ENCODE measurements at regions not wholly inside any gene's neighbourhood (a gene's known extent, or its start where the extent isn't known, plus 50 kb on each side); places are given as distances from the start of the nearest gene placed in this dataset.

GRCh38 chr7:84633-85020, 107.7 kb upstream of the FAM20C start:
- H3K4me3 ChIP-seq (ENCODE audit: low read depth, low read length), result no peak overlapping the region
- TF ChIP-seq CTCF (IDR thresholded peaks at IDR 0.05; ENCODE audit: low read depth, low read length), result no peak

- no peak for TF ChIP-seq CTCF (IDR thresholded peaks at IDR 0.05; ENCODE audit: low read depth, low read length)
Measured at GRCh38 chr7:85074-85882, 107.1 kb upstream of the FAM20C start.

GRCh38 chr7:85883-86515, 106.4 kb upstream of the FAM20C start:
- H3K4me3 ChIP-seq (ENCODE audit: low read depth, low read length), result no peak overlapping the region
- no peak for TF ChIP-seq CTCF (IDR thresholded peaks at IDR 0.05; ENCODE audit: low read depth, low read length)

More at GRCh38 chr7:85074-85882, 107.1 kb upstream of the FAM20C start:
- H3K4me3 ChIP-seq (ENCODE audit: low read depth, low read length), result no peak overlapping the region

- H3K4me3 ChIP-seq (ENCODE audit: low read depth, low read length), result no peak overlapping the region
- no peak for TF ChIP-seq CTCF (IDR thresholded peaks at IDR 0.05; ENCODE audit: low read depth, low read length)
Measured at GRCh38 chr7:86629-87028, 105.7 kb upstream of the FAM20C start.

- no peak for TF ChIP-seq CTCF (IDR thresholded peaks at IDR 0.05; ENCODE audit: low read depth, low read length)
- no peak overlapping the region for H3K4me3 ChIP-seq (ENCODE audit: low read depth, low read length)
Measured at GRCh38 chr7:87047-87446, 105.3 kb upstream of the FAM20C start.

GRCh38 chr7:87671-88070, 104.7 kb upstream of the FAM20C start:
- H3K4me3 ChIP-seq (ENCODE audit: low read depth, low read length), result no peak overlapping the region
- TF ChIP-seq CTCF (IDR thresholded peaks at IDR 0.05; ENCODE audit: low read depth, low read length), result no peak

Data from WI38 (cell line).